Neural cell (in vitro differentiated cells): ENCODE measurements at regions not wholly inside any gene's neighbourhood (a gene's known extent, or its start where the extent isn't known, plus 50 kb on each side); places are given as distances from the start of the nearest gene placed in this dataset.

Experiments used
- H2AFZ ChIP-seq: fragments of 200-600, 300-800 bp; sonication (generic), shearing (Covaris generic); 2 replicates; pipeline ENCODE4 v1.6.0; 2014; ENCODE audit warnings: low read depth, mild to moderate bottlenecking, antibody characterized with exemption, low read length, moderate library complexity
- H3F3A ChIP-seq: fragments of 200-600 bp; shearing (Covaris generic); 2 replicates; pipeline ENCODE4 v1.6.1; 2016; ENCODE audit warnings: mild to moderate bottlenecking, moderate library complexity, mixed read lengths, antibody characterized with exemption, low read length; ENCODE audit not compliant: insufficient read depth, poor library complexity, severe bottlenecking
- H3K27ac ChIP-seq: fragments of 200-600, 300-800 bp; sonication (generic), shearing (Covaris generic); 2 replicates; pipeline ENCODE4 v1.5.1; 2014; ENCODE audit warnings: mild to moderate bottlenecking, low read length, moderate library complexity
- H3K27me3 ChIP-seq: fragments of 300-800, 200-600 bp; sonication (generic), shearing (Covaris generic); 2 replicates; pipeline ENCODE4 v1.6.0; 2014; ENCODE audit warnings: mild to moderate bottlenecking, low read depth, low read length, moderate library complexity; ENCODE audit not compliant: insufficient read depth
- H3K36me3 ChIP-seq: fragments of 300-800, 200-600 bp; sonication (generic), shearing (Covaris generic); 2 replicates; pipeline ENCODE4 v1.5.1; 2014; ENCODE audit warnings: mild to moderate bottlenecking, antibody characterized with exemption, low read length, moderate library complexity; ENCODE audit not compliant: insufficient read depth
- H3K4me2 ChIP-seq: fragments of 300-800, 200-600 bp; sonication (generic), shearing (Covaris generic); 2 replicates; pipeline ENCODE4 v1.6.0; 2014; ENCODE audit warnings: mild to moderate bottlenecking, low read length
- H3K4me3 ChIP-seq: fragments of 300-800, 200-600 bp; sonication (generic), shearing (Covaris generic); 2 replicates; pipeline ENCODE4 v1.5.1; 2014; ENCODE audit warnings: mild to moderate bottlenecking, low read length, moderate library complexity
- H3K79me2 ChIP-seq: fragments of 200-600 bp; shearing (Covaris generic); replicated peaks from 2 replicates; pipeline ENCODE4 v1.6.0; 2014; ENCODE audit warnings: mild to moderate bottlenecking, low read length, moderate library complexity; ENCODE audit not compliant: insufficient read depth
- H3K9ac ChIP-seq: fragments of 300-800, 200-600 bp; sonication (generic), shearing (Covaris generic); 2 replicates; pipeline ENCODE4 v1.6.1; 2016; ENCODE audit warnings: mild to moderate bottlenecking, low read length, mixed read lengths
- H3K9me2 ChIP-seq: fragments of 200-600 bp; shearing (Covaris generic); 2 replicates; pipeline ENCODE4 v1.6.1; 2016; ENCODE audit warnings: mild to moderate bottlenecking, low read length, mixed read lengths; ENCODE audit not compliant: insufficient read depth
- H3K9me3 ChIP-seq: fragments of 200-600, 300-800 bp; sonication (generic), shearing (Covaris generic); 2 replicates; pipeline ENCODE4 v1.6.1; 2016; ENCODE audit warnings: mild to moderate bottlenecking, mixed run types, low read length, moderate library complexity, mixed read lengths
- H4K20me1 ChIP-seq: fragments of 200-600 bp; shearing (Covaris generic); 2 replicates; pipeline ENCODE4 v1.6.1; 2016; ENCODE audit warnings: mild to moderate bottlenecking, mixed run types; ENCODE audit not compliant: insufficient read depth
- CTCF ChIP-seq: fragments of 450-650 bp; IDR thresholded peaks from 2 replicates; pipeline ENCODE4 v1.5.1; 2014; ENCODE audit warnings: antibody characterized with exemption, mild to moderate bottlenecking, moderate library complexity; ENCODE audit not compliant: poor library complexity, severe bottlenecking
- EZH2 ChIP-seq: fragments of 200-600, 300-800 bp; shearing (Covaris generic), sonication (generic); IDR thresholded peaks from 2 replicates; pipeline ENCODE4 v1.6.1; 2014; ENCODE audit warnings: antibody characterized with exemption, low read length, borderline replicate concordance, mild to moderate bottlenecking; ENCODE audit not compliant: insufficient read depth, poor library complexity, severe bottlenecking
- MXI1 ChIP-seq: fragments of 450-650 bp; conservative IDR thresholded peaks from 2 replicates; pipeline ENCODE4 v1.6.1; 2014; ENCODE audit warnings: antibody characterized with exemption, mild to moderate bottlenecking; ENCODE audit not compliant: poor library complexity, severe bottlenecking
- POLR2AphosphoS5 ChIP-seq: IDR thresholded peaks from 2 replicates; pipeline ENCODE4 v1.6.1; 2012
- RAD21 ChIP-seq: fragments of 450-650 bp; conservative IDR thresholded peaks from 2 replicates; pipeline ENCODE4 v1.6.1; 2014; ENCODE audit warnings: antibody characterized with exemption, mild to moderate bottlenecking, moderate library complexity
- REST ChIP-seq: IDR thresholded peaks from 2 replicates; pipeline ENCODE4 v1.6.1; 2012; ENCODE audit warnings: borderline replicate concordance
- SMC3 ChIP-seq: fragments of 450-650 bp; conservative IDR thresholded peaks from 2 replicates; pipeline ENCODE4 v1.6.1; 2014; ENCODE audit warnings: antibody characterized with exemption, mild to moderate bottlenecking, moderate library complexity; ENCODE audit not compliant: poor library complexity
- TAF1 ChIP-seq: IDR thresholded peaks from 2 replicates; pipeline ENCODE4 v1.6.1; 2012; ENCODE audit warnings: low read depth

- H4K20me1 ChIP-seq: no peaks in the 10 kb centered on the region
- TF ChIP-seq RAD21 (no peak), SMC3 (no peak), REST (no peak), EZH2 (no peak), TAF1 (no peak)
- H3K9me2 ChIP-seq: no peaks in the 10 kb centered on the region
- H2AFZ ChIP-seq: no peak overlapping the region
- no peaks in the 10 kb centered on the region for H3K36me3 ChIP-seq
- no peaks in the 10 kb centered on the region for H3K27me3 ChIP-seq
- no peak overlapping the region for H3K27ac ChIP-seq
- H3K9ac ChIP-seq: no peak overlapping the region
- no peaks in the 10 kb centered on the region for H3F3A ChIP-seq
- no peak overlapping the region for H3K4me2 ChIP-seq
- H3K9me3 ChIP-seq: no peaks in the 10 kb centered on the region
- H3K4me3 ChIP-seq: no peak overlapping the region
- no peaks in the 10 kb centered on the region for H3K79me2 ChIP-seq
Observed at GRCh38 chr3:40598338-40598737, 73.6 kb downstream of the ZNF621 start.

GRCh38 chr3:40598962-40599361 lies 74.2 kb downstream of the ZNF621 start:
- Histone ChIP-seq H3K9me2 (no peaks in the 10 kb centered on the region), H4K20me1 (no peaks in the 10 kb centered on the region), H3K27me3 (no peaks in the 10 kb centered on the region), H3K9me3 (no peaks in the 10 kb centered on the region), H2AFZ (no peak overlapping the region), H3K4me2 (no peak overlapping the region), H3K79me2 (no peaks in the 10 kb centered on the region), H3F3A (no peaks in the 10 kb centered on the region), H3K4me3 (no peak overlapping the region), H3K36me3 (no peaks in the 10 kb centered on the region), H3K27ac (no peak overlapping the region), H3K9ac (no peak overlapping the region)
- TF ChIP-seq EZH2 (no peak), REST (no peak), SMC3 (no peak), RAD21 (no peak)

- TF ChIP-seq RAD21 (no peak), SMC3 (no peak), POLR2AphosphoS5 (no peak), CTCF (no peak), MXI1 (no peak), EZH2 (no peak), TAF1 (no peak)
- Histone ChIP-seq H3K9me3 (no peaks in the 10 kb centered on the region), H4K20me1 (no peaks in the 10 kb centered on the region), H3K9ac (no peak overlapping the region), H3K36me3 (no peaks in the 10 kb centered on the region), H3F3A (no peaks in the 10 kb centered on the region), H3K9me2 (no peaks in the 10 kb centered on the region), H3K4me3 (no peak overlapping the region), H2AFZ (no peak overlapping the region), H3K27me3 (no peaks in the 10 kb centered on the region), H3K27ac (no peak overlapping the region), H3K4me2 (no peak overlapping the region), H3K79me2 (no peaks in the 10 kb centered on the region)
Observed at GRCh38 chr3:40602778-40603385, 78.1 kb downstream of the ZNF621 start.
